ENCODE measurements at regions not wholly inside any gene's neighbourhood (a gene's known extent, or its start where the extent isn't known, plus 50 kb on each side); places are given as distances from the start of the nearest gene placed in this dataset.

- Histone ChIP-seq H3K27ac (no peak overlapping the region), H3K27me3 (no peaks in the 10 kb centered on the region), H3K4me3 (no peak overlapping the region), H3K9me3 (no peaks in the 10 kb centered on the region), H3K36me3 (no peaks in the 10 kb centered on the region), H3K4me1 (no peaks in the 10 kb centered on the region)
- DNase-seq = no peak
- intact Hi-C loops (cut with DNase I; ENCODE audit: low total_unique reads) = loop anchor here (10.0 kb wide), 1 partner anchor 124 kb away; a partner anchor contains a TSS
- no peak for TF ChIP-seq POLR2A (IDR thresholded peaks at IDR 0.05)
- TF ChIP-seq, protein P1, sequence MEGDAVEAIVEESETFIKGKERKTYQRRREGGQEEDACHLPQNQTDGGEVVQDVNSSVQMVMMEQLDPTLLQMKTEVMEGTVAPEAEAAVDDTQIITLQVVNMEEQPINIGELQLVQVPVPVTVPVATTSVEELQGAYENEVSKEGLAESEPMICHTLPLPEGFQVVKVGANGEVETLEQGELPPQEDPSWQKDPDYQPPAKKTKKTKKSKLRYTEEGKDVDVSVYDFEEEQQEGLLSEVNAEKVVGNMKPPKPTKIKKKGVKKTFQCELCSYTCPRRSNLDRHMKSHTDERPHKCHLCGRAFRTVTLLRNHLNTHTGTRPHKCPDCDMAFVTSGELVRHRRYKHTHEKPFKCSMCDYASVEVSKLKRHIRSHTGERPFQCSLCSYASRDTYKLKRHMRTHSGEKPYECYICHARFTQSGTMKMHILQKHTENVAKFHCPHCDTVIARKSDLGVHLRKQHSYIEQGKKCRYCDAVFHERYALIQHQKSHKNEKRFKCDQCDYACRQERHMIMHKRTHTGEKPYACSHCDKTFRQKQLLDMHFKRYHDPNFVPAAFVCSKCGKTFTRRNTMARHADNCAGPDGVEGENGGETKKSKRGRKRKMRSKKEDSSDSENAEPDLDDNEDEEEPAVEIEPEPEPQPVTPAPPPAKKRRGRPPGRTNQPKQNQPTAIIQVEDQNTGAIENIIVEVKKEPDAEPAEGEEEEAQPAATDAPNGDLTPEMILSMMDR (IDR thresholded peaks at IDR 0.05) = no peak
Observed at GRCh38 chr6:27771235-27771634, 141.0 kb downstream of the OR2B2 start.

GRCh38 chr6:27770724-27771123, 141.5 kb downstream of the OR2B2 start:
- H3K9me3 ChIP-seq = no peaks in the 10 kb centered on the region
- no peaks in the 10 kb centered on the region for H3K36me3 ChIP-seq
- DNase-seq = no peak
- TF ChIP-seq, protein P1 (IDR thresholded peaks at IDR 0.05) = no peak
- TF ChIP-seq POLR2A (IDR thresholded peaks at IDR 0.05) = no peak
- H3K27ac ChIP-seq = no peak overlapping the region
- intact Hi-C loops (cut with DNase I; ENCODE audit: low total_unique reads) = loop anchor here (10.0 kb wide), 1 partner anchor 124 kb away; a partner anchor contains a TSS
- H3K4me3 ChIP-seq = no peak overlapping the region
- no peaks in the 10 kb centered on the region for H3K4me1 ChIP-seq
- no peaks in the 10 kb centered on the region for H3K27me3 ChIP-seq

DNA sequence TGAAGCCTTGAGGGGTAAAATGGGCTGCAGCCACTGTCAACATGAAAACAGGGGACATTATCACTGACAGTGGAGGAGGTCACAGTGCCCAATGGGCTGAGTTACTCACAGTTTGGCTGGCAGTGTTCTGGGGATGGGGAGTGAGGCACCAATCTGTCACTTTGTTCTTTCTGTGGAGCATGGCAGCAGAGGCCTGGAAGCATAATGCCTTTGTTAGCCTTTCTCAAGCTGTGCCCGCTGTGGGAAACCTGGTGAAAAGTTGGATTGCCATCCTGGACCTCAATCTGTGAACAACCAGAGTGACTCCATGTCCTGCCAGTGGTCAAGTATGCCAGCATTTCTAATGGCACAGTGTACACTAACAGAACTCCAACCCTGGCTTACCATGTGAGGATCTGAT, 143.6 kb downstream of the OR2B2 start:
- no peak for DNase-seq
- no peaks in the 10 kb centered on the region for H3K27me3 ChIP-seq
- no peak overlapping the region for H3K27ac ChIP-seq
- H3K4me1 ChIP-seq = no peaks in the 10 kb centered on the region
- no peaks in the 10 kb centered on the region for H3K36me3 ChIP-seq
- TF ChIP-seq, protein P1 (IDR thresholded peaks at IDR 0.05) = no peak
- TF ChIP-seq POLR2A (IDR thresholded peaks at IDR 0.05) = no peak
- H3K4me3 ChIP-seq = no peak overlapping the region
- intact Hi-C loops (cut with DNase I; ENCODE audit: low total_unique reads) = no loop called here
- no peaks in the 10 kb centered on the region for H3K9me3 ChIP-seq

DNA sequence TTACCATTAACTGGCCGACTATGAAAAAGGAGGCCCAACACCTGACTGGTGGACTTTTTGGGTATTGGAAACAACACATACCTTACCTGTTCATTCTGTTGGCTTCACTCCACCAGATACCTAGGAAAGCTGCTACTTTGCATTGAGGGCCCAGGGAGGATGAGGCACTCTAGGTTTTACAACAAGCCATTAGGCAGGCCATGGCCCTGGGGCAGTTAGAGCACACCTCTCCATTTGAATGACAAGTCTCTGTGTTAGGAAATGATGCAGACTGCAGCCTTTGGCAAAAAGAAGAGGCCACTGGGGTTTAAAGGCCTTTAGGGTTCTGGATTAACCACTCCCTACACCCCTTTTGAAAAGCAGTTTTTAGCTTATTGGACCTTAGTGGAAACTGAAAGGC, 144.3 kb downstream of the OR2B2 start:
- H3K27ac ChIP-seq = no peak overlapping the region
- intact Hi-C loops (cut with DNase I; ENCODE audit: low total_unique reads) = no loop called here
- H3K4me1 ChIP-seq = no peaks in the 10 kb centered on the region
- DNase-seq = no peak
- H3K4me3 ChIP-seq = no peak overlapping the region
- no peaks in the 10 kb centered on the region for H3K36me3 ChIP-seq
- H3K27me3 ChIP-seq = no peaks in the 10 kb centered on the region
- no peaks in the 10 kb centered on the region for H3K9me3 ChIP-seq
- TF ChIP-seq, protein P1 (IDR thresholded peaks at IDR 0.05) = no peak
- no peak for TF ChIP-seq POLR2A (IDR thresholded peaks at IDR 0.05)

GRCh38 chr6:27766405-27766804, 145.8 kb downstream of the OR2B2 start:
- Histone ChIP-seq H3K27me3 (no peaks in the 10 kb centered on the region), H3K9me3 (no peaks in the 10 kb centered on the region), H3K36me3 (no peaks in the 10 kb centered on the region), H3K27ac (no peak overlapping the region), H3K4me1 (no peaks in the 10 kb centered on the region), H3K4me3 (no peak overlapping the region)
- no peak for DNase-seq
- TF ChIP-seq, protein P1 (IDR thresholded peaks at IDR 0.05) = no peak
- no peak for TF ChIP-seq POLR2A (IDR thresholded peaks at IDR 0.05)
- intact Hi-C loops (cut with DNase I; ENCODE audit: low total_unique reads) = no loop called here

Data from uterus (tissue), 3 donors.